RWPE2 (cell line): ENCODE measurements at regions not wholly inside any gene's neighbourhood (a gene's known extent, or its start where the extent isn't known, plus 50 kb on each side); places are given as distances from the start of the nearest gene placed in this dataset.
"Not testable (repeated sequence)": the region's sequence is repeated elsewhere in the genome, so short reads cannot be mapped to it uniquely, and the experiment has no call there.

Source experiments
- ATAC-seq: fragments of 200-7000 bp; cut with Tn5 transposase; 3 replicates; pipeline ENCODE4 v1.9.1; 2021; ENCODE audit warnings: low read depth
- DNase-seq: peaks from one replicate; pipeline ENCODE4 v3.0.0-alpha.2; 2020; ENCODE audit warnings: low spot score
- H3K27ac ChIP-seq: fragments of 450-650 bp; 2 replicates; pipeline ENCODE4 v1.5.1; 2017; ENCODE audit warnings: mild to moderate bottlenecking; ENCODE audit not compliant: poor library complexity, severe bottlenecking
- H3K27me3 ChIP-seq: fragments of 250-450 bp; sonication (Bioruptor Pico); 2 replicates; pipeline ENCODE4 v1.5.1; 2021; ENCODE audit warnings: mild to moderate bottlenecking, moderate library complexity; ENCODE audit not compliant: insufficient read depth, poor library complexity, severe bottlenecking
- H3K36me3 ChIP-seq: fragments of 250-450 bp; sonication (Bioruptor Pico); 2 replicates; pipeline ENCODE4 v1.5.1; 2020; ENCODE audit warnings: low read depth, mild to moderate bottlenecking, moderate library complexity
- H3K4me1 ChIP-seq: fragments of 250-450 bp; sonication (Bioruptor Pico); 2 replicates; pipeline ENCODE4 v1.5.1; 2021; ENCODE audit warnings: mild to moderate bottlenecking, moderate library complexity; ENCODE audit not compliant: insufficient read depth, poor library complexity, severe bottlenecking
- H3K4me3 ChIP-seq: fragments of 250-450 bp; sonication (Bioruptor Pico); 2 replicates; pipeline ENCODE4 v1.5.1; 2021; ENCODE audit warnings: mild to moderate bottlenecking, moderate library complexity; ENCODE audit not compliant: severe bottlenecking
- H3K9me3 ChIP-seq: fragments of 250-450 bp; sonication (Bioruptor Pico); 2 replicates; pipeline ENCODE4 v1.5.1; 2021; ENCODE audit warnings: mild to moderate bottlenecking, moderate library complexity; ENCODE audit not compliant: severe bottlenecking
- CTCF ChIP-seq: fragments of 450-650 bp; IDR thresholded peaks from one replicate; pipeline ENCODE4 v1.5.1; 2017; ENCODE audit warnings: mild to moderate bottlenecking, moderate library complexity; ENCODE audit not compliant: poor library complexity, severe bottlenecking

- TF ChIP-seq CTCF, result no peak
- DNase-seq (no peak), ATAC-seq (no peak)
- no peaks in the 10 kb centered on the region for H3K36me3 ChIP-seq
- no peak overlapping the region for H3K4me3 ChIP-seq
- H3K4me1 ChIP-seq, result no peaks in the 10 kb centered on the region
- no peaks in the 10 kb centered on the region for H3K27me3 ChIP-seq
- no peaks in the 10 kb centered on the region for H3K9me3 ChIP-seq
- no peak overlapping the region for H3K27ac ChIP-seq
Measured at GRCh38 chr7:109638321-109638720, 1068.6 kb downstream of the DNAJB9 start.

- Histone ChIP-seq H3K9me3 (no peaks in the 10 kb centered on the region), H3K4me1 (no peaks in the 10 kb centered on the region), H3K27me3 (no peaks in the 10 kb centered on the region), H3K4me3 (no peak overlapping the region), H3K36me3 (no peaks in the 10 kb centered on the region), H3K27ac (no peak overlapping the region)
- no peak for TF ChIP-seq CTCF
- DNase-seq (no peak), ATAC-seq (no peak)
Measured at GRCh38 chr7:109639561-109639960, 1069.9 kb downstream of the DNAJB9 start.

GRCh38 chr7:109641445-109641844 is 1071.8 kb downstream of the DNAJB9 start:
- H3K4me1 ChIP-seq, result no peaks in the 10 kb centered on the region
- no peaks in the 10 kb centered on the region for H3K27me3 ChIP-seq
- no peaks in the 10 kb centered on the region for H3K9me3 ChIP-seq
- H3K36me3 ChIP-seq, result no peaks in the 10 kb centered on the region
- TF ChIP-seq CTCF, result no peak
- no peak overlapping the region for H3K4me3 ChIP-seq
- ATAC-seq (peak; percentile 40; the same call in 1 of the 3 replicates), DNase-seq (no peak)
- H3K27ac ChIP-seq, result no peak overlapping the region

GRCh38 chr7:109646124-109646523 is 1076.5 kb downstream of the DNAJB9 start:
- no peaks in the 10 kb centered on the region for H3K27me3 ChIP-seq
- no peaks in the 10 kb centered on the region for H3K9me3 ChIP-seq
- no peak overlapping the region for H3K27ac ChIP-seq
- no peaks in the 10 kb centered on the region for H3K4me1 ChIP-seq
- no peak overlapping the region for H3K4me3 ChIP-seq
- no peaks in the 10 kb centered on the region for H3K36me3 ChIP-seq
- no peak for TF ChIP-seq CTCF
- DNase-seq (no peak), ATAC-seq (no peak)

GRCh38 chr7:109646594-109646993 is 1076.9 kb downstream of the DNAJB9 start:
- DNase-seq, H3K36me3 ChIP-seq, H3K9me3 ChIP-seq, H3K4me3 ChIP-seq, H3K27ac ChIP-seq, ATAC-seq, H3K4me1 ChIP-seq, H3K27me3 ChIP-seq: not testable (repeated sequence)

GRCh38 chr7:109647263-109647662 is 1077.6 kb downstream of the DNAJB9 start:
- ATAC-seq, H3K4me1 ChIP-seq, H3K27me3 ChIP-seq, H3K27ac ChIP-seq, DNase-seq, H3K4me3 ChIP-seq, H3K9me3 ChIP-seq, H3K36me3 ChIP-seq: not testable (repeated sequence)
